Rectal smooth muscle tissue (tissue), 1 donor: ENCODE measurements at regions not wholly inside any gene's neighbourhood (a gene's known extent, or its start where the extent isn't known, plus 50 kb on each side); places are given as distances from the start of the nearest gene placed in this dataset.

Source experiments
- H3K27ac ChIP-seq: one replicate; pipeline ENCODE4 v1.7.0; 2013; ENCODE audit warnings: low read depth, low read length, inconsistent platforms
- H3K27me3 ChIP-seq: one replicate; pipeline ENCODE4 v1.7.0; 2013; ENCODE audit warnings: low read length; ENCODE audit not compliant: control insufficient read depth, insufficient read depth
- H3K36me3 ChIP-seq: one replicate; pipeline ENCODE4 v1.7.0; 2013; ENCODE audit warnings: low read length; ENCODE audit not compliant: control insufficient read depth, insufficient read depth
- H3K4me1 ChIP-seq: one replicate; pipeline ENCODE4 v1.7.0; 2013; ENCODE audit warnings: low read length; ENCODE audit not compliant: control insufficient read depth, insufficient read depth
- H3K4me3 ChIP-seq: one replicate; pipeline ENCODE4 v1.7.0; 2013; ENCODE audit warnings: low read length
- H3K9ac ChIP-seq: one replicate; pipeline ENCODE4 v1.7.0; 2013; ENCODE audit warnings: low read length

- Histone ChIP-seq H3K4me3 (no peak overlapping the region), H3K27ac (no peak overlapping the region), H3K36me3 (no peaks in the 10 kb centered on the region), H3K27me3 (no peaks in the 10 kb centered on the region), H3K4me1 (no peaks in the 10 kb centered on the region), H3K9ac (no peak overlapping the region)
Measured at GRCh38 chr9:2465921-2466460, 155.6 kb upstream of the VLDLR start.

GRCh38 chr9:2466703-2467102 is 154.9 kb upstream of the VLDLR start:
- Histone ChIP-seq H3K4me1 (no peaks in the 10 kb centered on the region), H3K4me3 (no peak overlapping the region), H3K9ac (no peak overlapping the region), H3K27ac (no peak overlapping the region), H3K36me3 (no peaks in the 10 kb centered on the region), H3K27me3 (no peaks in the 10 kb centered on the region)

- no peaks in the 10 kb centered on the region for H3K4me1 ChIP-seq
- H3K4me3 ChIP-seq: no peak overlapping the region
- H3K9ac ChIP-seq: no peak overlapping the region
- no peak overlapping the region for H3K27ac ChIP-seq
- H3K36me3 ChIP-seq: no peaks in the 10 kb centered on the region
- H3K27me3 ChIP-seq: no peaks in the 10 kb centered on the region
Measured at GRCh38 chr9:2469681-2470221, 151.8 kb upstream of the VLDLR start.

GRCh38 chr9:2473681-2474080 is 147.9 kb upstream of the VLDLR start:
- no peaks in the 10 kb centered on the region for H3K36me3 ChIP-seq
- H3K27me3 ChIP-seq: no peaks in the 10 kb centered on the region
- no peak overlapping the region for H3K27ac ChIP-seq
- no peaks in the 10 kb centered on the region for H3K4me1 ChIP-seq
- no peak overlapping the region for H3K4me3 ChIP-seq
- H3K9ac ChIP-seq: no peak overlapping the region

- Histone ChIP-seq H3K27me3 (no peaks in the 10 kb centered on the region), H3K36me3 (no peaks in the 10 kb centered on the region), H3K27ac (no peak overlapping the region), H3K4me3 (no peak overlapping the region), H3K9ac (no peak overlapping the region), H3K4me1 (no peaks in the 10 kb centered on the region)
Measured at GRCh38 chr9:2477755-2478154, 143.8 kb upstream of the VLDLR start.

- Histone ChIP-seq H3K9ac (no peak overlapping the region), H3K27me3 (no peaks in the 10 kb centered on the region), H3K4me1 (no peaks in the 10 kb centered on the region), H3K4me3 (no peak overlapping the region), H3K27ac (no peak overlapping the region), H3K36me3 (no peaks in the 10 kb centered on the region)
Measured at GRCh38 chr9:2478421-2478820, 143.2 kb upstream of the VLDLR start.

- Histone ChIP-seq H3K27ac (no peak overlapping the region), H3K4me3 (no peak overlapping the region), H3K4me1 (no peaks in the 10 kb centered on the region), H3K27me3 (no peaks in the 10 kb centered on the region), H3K9ac (no peak overlapping the region), H3K36me3 (no peaks in the 10 kb centered on the region)
Measured at GRCh38 chr9:2479056-2479565, 142.5 kb upstream of the VLDLR start.

- Histone ChIP-seq H3K9ac (no peak overlapping the region), H3K27ac (no peak overlapping the region), H3K4me1 (no peaks in the 10 kb centered on the region), H3K27me3 (no peaks in the 10 kb centered on the region), H3K36me3 (no peaks in the 10 kb centered on the region), H3K4me3 (no peak overlapping the region)
Measured at GRCh38 chr9:2480255-2480837, 141.2 kb upstream of the VLDLR start.

- H3K4me1 ChIP-seq: no peaks in the 10 kb centered on the region
- H3K27me3 ChIP-seq: no peaks in the 10 kb centered on the region
- H3K9ac ChIP-seq: no peak overlapping the region
- H3K36me3 ChIP-seq: no peaks in the 10 kb centered on the region
- no peak overlapping the region for H3K4me3 ChIP-seq
- no peak overlapping the region for H3K27ac ChIP-seq
Measured at GRCh38 chr9:2481216-2481615, 140.4 kb upstream of the VLDLR start.

- no peaks in the 10 kb centered on the region for H3K4me1 ChIP-seq
- no peaks in the 10 kb centered on the region for H3K36me3 ChIP-seq
- H3K27ac ChIP-seq: no peak overlapping the region
- no peaks in the 10 kb centered on the region for H3K27me3 ChIP-seq
- no peak overlapping the region for H3K4me3 ChIP-seq
- no peak overlapping the region for H3K9ac ChIP-seq
Measured at GRCh38 chr9:2486988-2487387, 134.6 kb upstream of the VLDLR start.

GRCh38 chr9:2489838-2490314 is 131.7 kb upstream of the VLDLR start:
- no peak overlapping the region for H3K4me3 ChIP-seq

GRCh38 chr9:2492161-2492560 is 129.4 kb upstream of the VLDLR start:
- H3K9ac ChIP-seq: no peak overlapping the region
- no peaks in the 10 kb centered on the region for H3K4me1 ChIP-seq
- no peak overlapping the region for H3K27ac ChIP-seq
- no peaks in the 10 kb centered on the region for H3K36me3 ChIP-seq
- no peak overlapping the region for H3K4me3 ChIP-seq
- H3K27me3 ChIP-seq: no peaks in the 10 kb centered on the region

More at GRCh38 chr9:2489838-2490314, 131.7 kb upstream of the VLDLR start:
- no peak overlapping the region for H3K27ac ChIP-seq
- H3K36me3 ChIP-seq: no peaks in the 10 kb centered on the region
- H3K27me3 ChIP-seq: no peaks in the 10 kb centered on the region
- no peak overlapping the region for H3K9ac ChIP-seq
- H3K4me1 ChIP-seq: no peaks in the 10 kb centered on the region

- Histone ChIP-seq H3K36me3 (no peaks in the 10 kb centered on the region), H3K27me3 (no peaks in the 10 kb centered on the region), H3K27ac (no peak overlapping the region), H3K4me3 (no peak overlapping the region), H3K9ac (no peak overlapping the region), H3K4me1 (no peaks in the 10 kb centered on the region)
Measured at GRCh38 chr9:2493109-2493508, 128.5 kb upstream of the VLDLR start.
